ENCODE measurements at regions not wholly inside any gene's neighbourhood (a gene's known extent, or its start where the extent isn't known, plus 50 kb on each side); places are given as distances from the start of the nearest gene placed in this dataset.
"Not testable (repeated sequence)": the region's sequence is repeated elsewhere in the genome, so short reads cannot be mapped to it uniquely, and the experiment has no call there.

- no peak for DNase-seq (ENCODE audit: low read depth)
Measured at GRCh38 chr21:27771938-27772483, 805.1 kb upstream of the ADAMTS5 start.

GRCh38 chr21:27769763-27770162 lies 802.9 kb upstream of the ADAMTS5 start:
- no peak for DNase-seq (ENCODE audit: low read depth)

GRCh38 chr21:27768046-27768637 lies 801.3 kb upstream of the ADAMTS5 start:
- DNase-seq (ENCODE audit: low read depth) = not testable (repeated sequence)

- DNase-seq (ENCODE audit: low read depth) = no peak
Measured at GRCh38 chr21:27764056-27764455, 797.2 kb upstream of the ADAMTS5 start.

GRCh38 chr21:27761623-27762022 lies 794.7 kb upstream of the ADAMTS5 start:
- no peak for DNase-seq (ENCODE audit: low read depth)

- DNase-seq (ENCODE audit: low read depth) = peak; percentile 15
Measured at GRCh38 chr21:27759820-27760219, 792.9 kb upstream of the ADAMTS5 start.

- peak; percentile 14 for DNase-seq (ENCODE audit: low read depth)
Measured at GRCh38 chr21:27759091-27759659, 792.3 kb upstream of the ADAMTS5 start.

- no peak for DNase-seq (ENCODE audit: low read depth)
Measured at GRCh38 chr21:27756191-27756590, 789.3 kb upstream of the ADAMTS5 start.

- no peak for DNase-seq (ENCODE audit: low read depth)
Measured at GRCh38 chr21:27743971-27744564, 777.2 kb upstream of the ADAMTS5 start.

- DNase-seq (ENCODE audit: low read depth) = no peak
Measured at GRCh38 chr21:27741736-27742135, 774.8 kb upstream of the ADAMTS5 start.

- no peak for DNase-seq (ENCODE audit: low read depth)
Measured at GRCh38 chr21:27740084-27740483, 773.2 kb upstream of the ADAMTS5 start.

GRCh38 chr21:27739187-27739586 lies 772.3 kb upstream of the ADAMTS5 start:
- DNase-seq (ENCODE audit: low read depth) = no peak

- DNase-seq (ENCODE audit: low read depth) = no peak
Measured at GRCh38 chr21:27735699-27736098, 768.8 kb upstream of the ADAMTS5 start.

- peak; percentile 75 for DNase-seq (ENCODE audit: low read depth)
Measured at GRCh38 chr21:27734146-27734545, 767.3 kb upstream of the ADAMTS5 start.

GRCh38 chr21:27725916-27726315 lies 759.0 kb upstream of the ADAMTS5 start:
- DNase-seq (ENCODE audit: low read depth) = no peak

- DNase-seq (ENCODE audit: low read depth) = no peak
Measured at GRCh38 chr21:27722095-27722494, 755.2 kb upstream of the ADAMTS5 start.

GRCh38 chr21:27721675-27722074 lies 754.8 kb upstream of the ADAMTS5 start:
- no peak for DNase-seq (ENCODE audit: low read depth)

GRCh38 chr21:27719226-27719625 lies 752.3 kb upstream of the ADAMTS5 start:
- no peak for DNase-seq (ENCODE audit: low read depth)

GRCh38 chr21:27715131-27715530 lies 748.2 kb upstream of the ADAMTS5 start:
- no peak for DNase-seq (ENCODE audit: low read depth)

GRCh38 chr21:27713154-27714109 lies 746.5 kb upstream of the ADAMTS5 start:
- DNase-seq (ENCODE audit: low read depth) = no peak

- DNase-seq (ENCODE audit: low read depth) = no peak
Measured at GRCh38 chr21:27704567-27705166, 737.8 kb upstream of the ADAMTS5 start.

GRCh38 chr21:27703791-27704190 lies 736.9 kb upstream of the ADAMTS5 start:
- no peak for DNase-seq (ENCODE audit: low read depth)
